ENCODE measurements at regions not wholly inside any gene's neighbourhood (a gene's known extent, or its start where the extent isn't known, plus 50 kb on each side); places are given as distances from the start of the nearest gene placed in this dataset.

DNA sequence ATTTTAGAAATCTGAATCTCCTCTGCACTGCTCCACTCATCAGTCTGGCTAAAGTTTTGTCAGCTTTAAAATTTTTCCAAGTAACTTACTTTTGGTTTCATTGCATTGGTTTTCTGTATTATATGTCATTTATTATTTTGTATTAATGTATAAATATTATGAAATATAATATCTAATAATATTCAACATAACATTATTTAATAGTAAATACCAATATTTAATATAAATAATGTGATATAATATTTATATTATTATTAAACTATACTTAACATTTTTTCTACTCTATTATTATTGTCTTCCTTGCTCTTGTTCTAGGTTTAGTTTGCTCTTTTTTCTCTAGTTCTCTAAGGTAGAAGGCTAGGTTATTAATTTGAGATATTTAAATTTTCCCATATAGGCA is 512.1 kb downstream of the AACS start:
- intact Hi-C loops (cut with DNase I; ENCODE audit: low total_unique reads): no loop called here
- no peak overlapping the region for H3K27ac ChIP-seq
- no peak for DNase-seq

DNA sequence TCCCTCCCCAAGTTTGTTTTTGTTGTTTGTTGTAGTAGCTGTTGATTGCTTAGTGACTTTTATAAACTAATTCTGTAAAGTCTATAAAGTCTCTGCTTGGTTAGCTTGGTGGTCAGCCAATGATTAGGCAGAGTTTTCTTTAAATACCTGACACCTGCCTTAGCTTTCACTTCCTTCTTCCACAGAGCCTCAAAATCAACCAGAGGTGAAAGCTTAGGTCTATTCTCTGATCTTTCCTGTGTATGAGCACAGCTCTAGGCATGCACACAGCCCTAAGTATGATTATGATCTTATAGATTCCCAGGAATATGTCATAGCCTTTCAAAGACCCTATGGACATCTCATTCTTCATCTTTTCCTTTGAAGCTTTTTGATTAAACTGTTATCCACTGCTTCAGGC is 514.7 kb downstream of the AACS start:
- TF ChIP-seq POLR2A (IDR thresholded peaks at IDR 0.05): no peak
- TF ChIP-seq EP300 (IDR thresholded peaks at IDR 0.05): no peak
- TF ChIP-seq, protein P1, sequence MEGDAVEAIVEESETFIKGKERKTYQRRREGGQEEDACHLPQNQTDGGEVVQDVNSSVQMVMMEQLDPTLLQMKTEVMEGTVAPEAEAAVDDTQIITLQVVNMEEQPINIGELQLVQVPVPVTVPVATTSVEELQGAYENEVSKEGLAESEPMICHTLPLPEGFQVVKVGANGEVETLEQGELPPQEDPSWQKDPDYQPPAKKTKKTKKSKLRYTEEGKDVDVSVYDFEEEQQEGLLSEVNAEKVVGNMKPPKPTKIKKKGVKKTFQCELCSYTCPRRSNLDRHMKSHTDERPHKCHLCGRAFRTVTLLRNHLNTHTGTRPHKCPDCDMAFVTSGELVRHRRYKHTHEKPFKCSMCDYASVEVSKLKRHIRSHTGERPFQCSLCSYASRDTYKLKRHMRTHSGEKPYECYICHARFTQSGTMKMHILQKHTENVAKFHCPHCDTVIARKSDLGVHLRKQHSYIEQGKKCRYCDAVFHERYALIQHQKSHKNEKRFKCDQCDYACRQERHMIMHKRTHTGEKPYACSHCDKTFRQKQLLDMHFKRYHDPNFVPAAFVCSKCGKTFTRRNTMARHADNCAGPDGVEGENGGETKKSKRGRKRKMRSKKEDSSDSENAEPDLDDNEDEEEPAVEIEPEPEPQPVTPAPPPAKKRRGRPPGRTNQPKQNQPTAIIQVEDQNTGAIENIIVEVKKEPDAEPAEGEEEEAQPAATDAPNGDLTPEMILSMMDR (IDR thresholded peaks at IDR 0.05): no peak
- TF ChIP-seq POLR2AphosphoS5 (IDR thresholded peaks at IDR 0.05): no peak
- H3K27ac ChIP-seq: no peak overlapping the region

More for the DNA sequence above, 512.1 kb downstream of the AACS start:
- TF ChIP-seq, protein P1 (IDR thresholded peaks at IDR 0.05): no peak
- no peak for TF ChIP-seq POLR2AphosphoS5 (IDR thresholded peaks at IDR 0.05)
- TF ChIP-seq POLR2A (IDR thresholded peaks at IDR 0.05): no peak
- TF ChIP-seq EP300 (IDR thresholded peaks at IDR 0.05): no peak
- Histone ChIP-seq H3K4me3 (no peak overlapping the region), H3K4me1 (no peaks in the 10 kb centered on the region), H3K36me3 (no peaks in the 10 kb centered on the region), H3K9me3 (peaks cover 0 to 25% (median 15%) of the 10 kb centered on the region in 4 donors), H3K27me3 (no peaks in the 10 kb centered on the region)

DNA sequence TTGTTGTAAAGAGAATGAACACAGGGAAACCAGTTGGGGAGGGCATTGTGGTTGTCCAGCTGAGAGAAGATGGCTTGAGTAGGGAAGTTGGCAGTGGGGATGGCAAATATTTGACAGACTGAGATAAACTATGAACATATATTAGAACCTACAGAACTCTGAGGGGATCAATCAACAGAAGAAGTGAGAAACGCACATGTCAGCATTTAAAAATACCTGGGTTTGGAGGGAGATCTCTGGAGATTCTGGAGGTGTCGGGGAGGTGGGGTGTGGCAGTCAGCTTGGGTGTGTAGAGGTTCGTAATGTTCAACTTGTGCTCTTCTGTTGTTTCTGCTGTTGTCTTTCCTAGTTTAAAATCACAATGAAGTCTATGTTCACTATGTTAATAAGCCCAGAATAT is 517.8 kb downstream of the AACS start:
- Histone ChIP-seq H3K27me3 (no peaks in the 10 kb centered on the region), H3K36me3 (no peaks in the 10 kb centered on the region), H3K9me3 (peaks cover 0 to 21% (median 14%) of the 10 kb centered on the region in 4 donors), H3K4me1 (no peaks in the 10 kb centered on the region), H3K27ac (no peak overlapping the region), H3K4me3 (no peak overlapping the region)
- intact Hi-C loops (cut with DNase I; ENCODE audit: low total_unique reads): no loop called here
- no peak for DNase-seq
- TF ChIP-seq, protein P1 (IDR thresholded peaks at IDR 0.05): no peak
- TF ChIP-seq EP300 (IDR thresholded peaks at IDR 0.05): no peak
- no peak for TF ChIP-seq POLR2AphosphoS5 (IDR thresholded peaks at IDR 0.05)
- no peak for TF ChIP-seq POLR2A (IDR thresholded peaks at IDR 0.05)
- 73 to 83% (median 76%) methylated on average over 3 of the region's 3 CpGs for WGBS, 5 donors

More for the DNA sequence above, 514.7 kb downstream of the AACS start:
- intact Hi-C loops (cut with DNase I; ENCODE audit: low total_unique reads): no loop called here
- H3K4me1 ChIP-seq: no peaks in the 10 kb centered on the region
- H3K4me3 ChIP-seq: no peak overlapping the region
- no peaks in the 10 kb centered on the region for H3K36me3 ChIP-seq
- H3K27me3 ChIP-seq: no peaks in the 10 kb centered on the region
- H3K9me3 ChIP-seq: peaks cover 0 to 25% (median 16%) of the 10 kb centered on the region in 4 donors
- DNase-seq: no peak

DNA sequence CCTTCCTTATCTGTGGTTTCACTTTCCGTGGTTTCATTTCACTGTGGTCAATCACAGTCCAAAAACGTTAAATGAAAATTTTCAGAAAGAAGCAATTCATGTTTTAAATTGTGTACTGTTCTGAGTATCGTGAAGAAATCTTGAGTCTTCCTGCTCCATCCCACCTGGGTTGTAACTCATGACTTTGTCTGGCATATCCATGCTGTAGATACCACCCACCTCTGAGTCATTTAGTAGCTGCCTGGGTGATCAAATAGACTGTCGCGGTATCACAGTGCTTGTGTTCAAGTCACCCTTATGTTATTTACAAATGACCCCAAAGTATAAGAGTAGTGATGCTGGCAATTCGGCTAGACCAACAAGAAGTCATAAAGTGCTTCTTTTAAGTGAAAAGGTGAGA is 521.2 kb downstream of the AACS start:
- TF ChIP-seq, protein P1 (IDR thresholded peaks at IDR 0.05): no peak
- TF ChIP-seq POLR2A (IDR thresholded peaks at IDR 0.05) (no peak), EP300 (IDR thresholded peaks at IDR 0.05) (no peak), POLR2AphosphoS5 (IDR thresholded peaks at IDR 0.05) (no peak)
- intact Hi-C loops (cut with DNase I; ENCODE audit: low total_unique reads): no loop called here
- H3K27ac ChIP-seq: no peak overlapping the region
- no peaks in the 10 kb centered on the region for H3K27me3 ChIP-seq
- 66 to 72% (median 69%) methylated on average over 6 of the region's 6 CpGs for WGBS, 5 donors
- H3K36me3 ChIP-seq: no peaks in the 10 kb centered on the region
- DNase-seq: no peak
- H3K4me1 ChIP-seq: no peaks in the 10 kb centered on the region
- no peak overlapping the region for H3K4me3 ChIP-seq
- H3K9me3 ChIP-seq: peaks cover 0 to 4% (median 1%) of the 10 kb centered on the region in 4 donors

All from stomach (tissue), 8 donors.